GM19452 (cell line): ENCODE measurements at regions not wholly inside any gene's neighbourhood (a gene's known extent, or its start where the extent isn't known, plus 50 kb on each side); places are given as distances from the start of the nearest gene placed in this dataset.

Experiments
- ATAC-seq: cut with Tn5 transposase; IDR thresholded peaks from one replicate; pipeline ENCODE4 v1.9.1; 2021; ENCODE audit not compliant: unreplicated experiment

GRCh38 chr9:82604947-82605656 lies 457.8 kb downstream of the RASEF start:
- no peak for ATAC-seq

GRCh38 chr9:82605657-82606031 lies 457.3 kb downstream of the RASEF start:
- ATAC-seq = no peak

- ATAC-seq = no peak
Observed at GRCh38 chr9:82606071-82606470, 456.9 kb downstream of the RASEF start.

GRCh38 chr9:82606492-82607382 lies 456.2 kb downstream of the RASEF start:
- ATAC-seq = no peak

GRCh38 chr9:82608487-82608886 lies 454.5 kb downstream of the RASEF start:
- ATAC-seq = no peak

- no peak for ATAC-seq
Observed at GRCh38 chr9:82612942-82613341, 450.0 kb downstream of the RASEF start.

- no peak for ATAC-seq
Observed at GRCh38 chr9:82613498-82613897, 449.4 kb downstream of the RASEF start.

GRCh38 chr9:82616545-82616944 lies 446.4 kb downstream of the RASEF start:
- ATAC-seq = no peak

GRCh38 chr9:82621447-82621846 lies 441.5 kb downstream of the RASEF start:
- no peak for ATAC-seq

GRCh38 chr9:82637368-82637767 lies 425.6 kb downstream of the RASEF start:
- no peak for ATAC-seq

GRCh38 chr9:82645600-82645999 lies 417.3 kb downstream of the RASEF start:
- no peak for ATAC-seq

GRCh38 chr9:82650368-82650767 lies 412.6 kb downstream of the RASEF start:
- no peak for ATAC-seq

- no peak for ATAC-seq
Observed at GRCh38 chr9:82651474-82651873, 411.5 kb downstream of the RASEF start.

GRCh38 chr9:82665324-82665723 lies 397.6 kb downstream of the RASEF start:
- ATAC-seq = no peak

GRCh38 chr9:82668689-82669199 lies 394.2 kb downstream of the RASEF start:
- ATAC-seq = no peak

GRCh38 chr9:82670000-82670399 lies 392.9 kb downstream of the RASEF start:
- ATAC-seq = no peak

- ATAC-seq = no peak
Observed at GRCh38 chr9:82670726-82671125, 392.2 kb downstream of the RASEF start.

- ATAC-seq = no peak
Observed at GRCh38 chr9:82673201-82673600, 389.7 kb downstream of the RASEF start.

GRCh38 chr9:82673919-82674318 lies 389.0 kb downstream of the RASEF start:
- no peak for ATAC-seq

- ATAC-seq = no peak
Observed at GRCh38 chr9:82675102-82675501, 387.8 kb downstream of the RASEF start.

GRCh38 chr9:82675605-82676004 lies 387.3 kb downstream of the RASEF start:
- ATAC-seq = no peak

GRCh38 chr9:82677086-82677485 lies 385.9 kb downstream of the RASEF start:
- ATAC-seq = no peak
